Right lobe of liver (tissue), 4 donors: ENCODE measurements at regions not wholly inside any gene's neighbourhood (a gene's known extent, or its start where the extent isn't known, plus 50 kb on each side); places are given as distances from the start of the nearest gene placed in this dataset.

Experiments used
- POLR2A ChIP-seq: fragments of 450-650 bp; IDR thresholded peaks from one replicate; pipeline ENCODE4 v1.6.1; 2017; ENCODE audit warnings: antibody characterized with exemption, mild to moderate bottlenecking
- TF ChIP-seq, protein P1 (sequence below), 4 donors: fragments of 200-600 bp in 3 of 4; fragments of 450-650 bp in 1 of 4; IDR thresholded peaks; one replicate each; pipeline versions ENCODE4 v1.5.1 to v1.8.0; 2016 to 2022; ENCODE audit warnings: antibody characterized with exemption in 4 of 4, mild to moderate bottlenecking in 2 of 4
- donor health status: DM: no; HTN: no; CAD: no.
- donor health status: DM: no; HTN: no; CAD: no.
- donor health status: DM: no; HTN: yes; CAD: no.

DNA sequence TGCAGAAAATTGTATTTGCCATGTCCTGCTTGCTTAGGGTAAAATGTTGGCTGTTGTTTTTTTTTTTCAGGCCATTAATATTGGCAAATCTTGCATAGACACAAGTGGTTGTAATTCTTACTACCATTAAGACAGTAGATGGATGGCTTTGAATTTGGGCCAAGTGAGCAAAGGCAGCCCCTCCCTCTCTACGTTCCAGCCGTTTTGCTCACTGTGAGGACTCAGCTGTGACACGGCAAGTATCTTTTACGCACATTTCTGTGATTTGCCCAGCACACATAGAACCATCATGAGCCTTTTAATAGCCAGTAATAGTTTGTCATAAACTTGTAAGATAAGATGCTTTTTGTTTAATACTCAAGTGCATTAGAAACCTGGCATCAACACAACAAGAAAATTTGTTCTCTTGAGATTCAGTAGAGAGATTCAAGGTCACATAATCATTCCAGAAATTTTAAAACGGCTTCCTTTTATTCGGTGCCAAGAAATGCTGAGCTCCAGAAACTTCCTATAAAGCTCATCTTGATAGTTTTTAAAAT is 205.2 kb upstream of the ADCY2 start:
- TF ChIP-seq, protein P1, sequence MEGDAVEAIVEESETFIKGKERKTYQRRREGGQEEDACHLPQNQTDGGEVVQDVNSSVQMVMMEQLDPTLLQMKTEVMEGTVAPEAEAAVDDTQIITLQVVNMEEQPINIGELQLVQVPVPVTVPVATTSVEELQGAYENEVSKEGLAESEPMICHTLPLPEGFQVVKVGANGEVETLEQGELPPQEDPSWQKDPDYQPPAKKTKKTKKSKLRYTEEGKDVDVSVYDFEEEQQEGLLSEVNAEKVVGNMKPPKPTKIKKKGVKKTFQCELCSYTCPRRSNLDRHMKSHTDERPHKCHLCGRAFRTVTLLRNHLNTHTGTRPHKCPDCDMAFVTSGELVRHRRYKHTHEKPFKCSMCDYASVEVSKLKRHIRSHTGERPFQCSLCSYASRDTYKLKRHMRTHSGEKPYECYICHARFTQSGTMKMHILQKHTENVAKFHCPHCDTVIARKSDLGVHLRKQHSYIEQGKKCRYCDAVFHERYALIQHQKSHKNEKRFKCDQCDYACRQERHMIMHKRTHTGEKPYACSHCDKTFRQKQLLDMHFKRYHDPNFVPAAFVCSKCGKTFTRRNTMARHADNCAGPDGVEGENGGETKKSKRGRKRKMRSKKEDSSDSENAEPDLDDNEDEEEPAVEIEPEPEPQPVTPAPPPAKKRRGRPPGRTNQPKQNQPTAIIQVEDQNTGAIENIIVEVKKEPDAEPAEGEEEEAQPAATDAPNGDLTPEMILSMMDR (IDR thresholded peaks at IDR 0.05) = no peak
- no peak for TF ChIP-seq POLR2A
